HepG2 (cell line): ENCODE measurements at regions not wholly inside any gene's neighbourhood (a gene's known extent, or its start where the extent isn't known, plus 50 kb on each side); places are given as distances from the start of the nearest gene placed in this dataset.

ENCODE experiments used
- CAMTA2 ChIP-seq: sonication (generic); formaldehyde crosslinking; IDR thresholded peaks from 2 replicates; pipeline ENCODE4 v1.4.0; 2020; ENCODE audit warnings: mild to moderate bottlenecking, missing genetic modification reagents, borderline replicate concordance
- ELF1 ChIP-seq: sonication (generic); formaldehyde crosslinking; IDR thresholded peaks from 2 replicates; pipeline ENCODE4 v1.4.0; 2020; ENCODE audit warnings: missing genetic modification reagents
- EZH2 ChIP-seq: conservative IDR thresholded peaks from 2 replicates; pipeline ENCODE4 v1.6.1; 2012; ENCODE audit warnings: mild to moderate bottlenecking, low read depth, low read length, moderate library complexity
- FOXA1 ChIP-seq, 2 experiments: fragments of 450-650 bp in 1 of 2; sonication (generic) in 1 of 2; formaldehyde crosslinking in 1 of 2; IDR thresholded peaks; 2 replicates each; pipeline versions ENCODE4 v1.4.0 to v1.6.1; 2016 to 2020; ENCODE audit warnings: missing genetic modification reagents in 1 of 2
- HDAC6 ChIP-seq: fragments of 200-600 bp; sonication (generic); IDR thresholded peaks from 2 replicates; pipeline ENCODE4 v1.7.0; 2017; ENCODE audit warnings: mild to moderate bottlenecking, antibody characterized with exemption, low read length, low read depth
- NFE2 ChIP-seq: sonication (generic); formaldehyde crosslinking; IDR thresholded peaks from 2 replicates; pipeline ENCODE4 v1.4.0; 2020; ENCODE audit warnings: missing genetic modification reagents
- POLR2A ChIP-seq, 2 experiments: IDR thresholded peaks; 2 replicates each; pipeline ENCODE4 v1.6.1; 2011; ENCODE audit warnings: low read depth in 2 of 2, low read length in 2 of 2, mild to moderate bottlenecking in 1 of 2, moderate library complexity in 1 of 2; ENCODE audit not compliant: insufficient read depth in 1 of 2
- POLR2AphosphoS5 ChIP-seq: IDR thresholded peaks from 2 replicates; pipeline ENCODE4 v1.6.1; 2012; ENCODE audit warnings: low read depth, low read length
- ZNF768 ChIP-seq: sonication (generic); formaldehyde crosslinking; IDR thresholded peaks from 2 replicates; pipeline ENCODE4 v1.4.0; 2020; ENCODE audit warnings: missing genetic modification reagents

DNA sequence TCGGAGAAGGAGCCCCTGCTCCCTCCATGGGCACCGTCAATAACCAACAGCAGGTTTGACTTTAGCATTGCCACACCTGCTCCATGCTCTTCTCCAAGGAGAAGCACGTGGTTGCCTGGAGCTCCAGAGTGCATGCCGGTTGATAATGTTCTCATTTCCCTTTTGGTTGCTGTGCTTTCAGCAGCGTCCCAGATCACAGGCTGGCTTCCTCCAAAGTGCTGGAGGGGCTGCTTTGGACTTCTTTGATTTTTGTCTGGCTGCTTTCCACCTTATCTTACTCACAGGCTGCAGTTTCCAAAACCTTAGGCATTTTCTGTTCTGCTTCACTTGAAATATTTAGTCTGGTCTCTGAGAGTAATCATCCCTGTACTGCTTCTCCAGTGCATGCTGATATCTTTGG, 123.8 kb upstream of the IRS2 start:
- no peak for TF ChIP-seq POLR2AphosphoS5
- TF ChIP-seq FOXA1 (IDR thresholded peaks at IDR 0.05): no peak
- TF ChIP-seq FOXA1 (CRISPR knock-in tag; IDR thresholded peaks at IDR 0.05): no peak
- no peak for TF ChIP-seq ZNF768 (CRISPR knock-in tag)
- no peak for TF ChIP-seq CAMTA2 (CRISPR knock-in tag)
- TF ChIP-seq POLR2A (IDR thresholded peaks at IDR 0.05; ENCODE audit: insufficient read depth in 1 of 2, low read depth in 2 of 2, low read length in 2 of 2): no peak
- no peak for TF ChIP-seq EZH2
- TF ChIP-seq NFE2: no peak
- TF ChIP-seq ELF1 (CRISPR knock-in tag): no peak
- no peak for TF ChIP-seq HDAC6
